Caco-2 (cell line): ENCODE measurements at regions not wholly inside any gene's neighbourhood (a gene's known extent, or its start where the extent isn't known, plus 50 kb on each side); places are given as distances from the start of the nearest gene placed in this dataset.
A peak's percentile ranks its signal among the peaks of the same experiment; 100 is the strongest.

Experiments used
- BruUV-seq: library from RNA; stranded (reverse); fragments of 400-500 nt; replicated peaks from 2 replicates; lab custom pipeline; 2021; lab: Mats Ljungman, UMichigan
- CTCF ChIA-PET: fragments of 300-600 bp; sonication (Branson Sonifier 250); formaldehyde crosslinking; loops from one replicate; lab custom pipeline; 2022; ENCODE audit warnings: antibody characterized with exemption; lab: Charles Lee
- POLR2A ChIA-PET: fragments of 300-600 bp; sonication (Branson Sonifier 250); formaldehyde crosslinking; loops from one replicate; lab custom pipeline; 2022; ENCODE audit warnings: antibody characterized with exemption; lab: Charles Lee
- DNase-seq, 2 experiments: peaks; one replicate each; pipeline versions ENCODE4 v3.0.0 to v3.0.0-alpha.2; 2020 to 2022
- H3K27me3 ChIP-seq: replicated peaks from 2 replicates; pipeline ENCODE4 v1.6.0; 2011; ENCODE audit warnings: low read length; ENCODE audit not compliant: control insufficient read depth, insufficient read depth
- H3K36me3 ChIP-seq: 2 replicates; pipeline ENCODE4 v1.5.1; 2011; ENCODE audit warnings: low read length; ENCODE audit not compliant: control insufficient read depth, insufficient read depth
- H3K4me1 ChIP-seq: fragments of 250-450 bp; sonication (Bioruptor Pico); 2 replicates; pipeline ENCODE4 v1.5.1; 2020; ENCODE audit warnings: mild to moderate bottlenecking
- H3K4me3 ChIP-seq: 2 replicates; pipeline ENCODE4 v1.5.1; 2011; ENCODE audit warnings: low read depth, mild to moderate bottlenecking, control low read depth, low read length
- H3K9me3 ChIP-seq: fragments of 250-450 bp; sonication (Bioruptor Pico); 2 replicates; pipeline ENCODE4 v1.5.1; 2020; ENCODE audit warnings: mild to moderate bottlenecking, moderate library complexity
- H3K27ac Mint-ChIP-seq: one replicate; pipeline ENCODE4 v1.8.0; 2022; ENCODE audit warnings: mixed read lengths; ENCODE audit not compliant: unreplicated experiment
- H3K27me3 Mint-ChIP-seq: one replicate; pipeline ENCODE4 v1.8.0; 2022; ENCODE audit warnings: mixed read lengths; ENCODE audit not compliant: insufficient read depth, unreplicated experiment
- H3K36me3 Mint-ChIP-seq: one replicate; pipeline ENCODE4 v1.8.0; 2022; ENCODE audit warnings: mild to moderate bottlenecking, mixed read lengths; ENCODE audit not compliant: insufficient read depth, unreplicated experiment
- H3K4me1 Mint-ChIP-seq: one replicate; pipeline ENCODE4 v1.8.0; 2022; ENCODE audit warnings: low read depth, mixed read lengths; ENCODE audit not compliant: unreplicated experiment
- H3K4me3 Mint-ChIP-seq: one replicate; pipeline ENCODE4 v1.8.0; 2022; ENCODE audit warnings: mild to moderate bottlenecking, moderate library complexity, mixed read lengths; ENCODE audit not compliant: unreplicated experiment
- H3K9me3 Mint-ChIP-seq: one replicate; pipeline ENCODE4 v1.8.0; 2022; ENCODE audit warnings: mixed read lengths; ENCODE audit not compliant: unreplicated experiment
- CTCF ChIP-seq, 2 experiments: fragments of 200-600 bp in 1 of 2; IDR thresholded peaks; 1 replicate in 1 of 2; 2 replicates in 1 of 2; pipeline versions ENCODE4 v1.5.1 to v1.8.0; 2011 to 2022; ENCODE audit warnings: antibody characterized with exemption in 1 of 2, control low read depth in 1 of 2, inconsistent platforms in 1 of 2, low read depth in 1 of 2, low read length in 1 of 2, mild to moderate bottlenecking in 1 of 2, moderate library complexity in 1 of 2; ENCODE audit not compliant: insufficient read depth in 1 of 2, severe bottlenecking in 1 of 2, unreplicated experiment in 1 of 2
- intact Hi-C: fragments of 100-400 bp; cut with micrococcal nuclease; formaldehyde crosslinking; loops from one replicate; pipeline ENCODE4 v1.10.0; 2022; ENCODE audit not compliant: unreplicated experiment

GRCh38 chr15:62895139-62895866, 147.2 kb upstream of the TPM1 start:
- POLR2A ChIA-PET, result interaction anchor here (0.6 to 1.1 kb wide), 3 partner anchors 11 to 700 kb away, joined by 3 to 10 read pairs (median 7); no protein-coding TSS in a partner anchor
- no peak for DNase-seq
- Mint-ChIP-seq H3K36me3 (peaks cover 14% of the 10 kb centered on the region), H3K27me3 (no peaks in the 10 kb centered on the region), H3K27ac (peak overlapping the region; percentile 53), H3K4me3 (peak overlapping the region; percentile 55), H3K4me1 (peaks cover 41% of the 10 kb centered on the region), H3K9me3 (no peaks in the 10 kb centered on the region)
- no TSS peak for BruUV-seq
- Histone ChIP-seq H3K36me3 (no peaks in the 10 kb centered on the region), H3K4me1 (peaks cover 48% of the 10 kb centered on the region), H3K4me3 (no peak overlapping the region), H3K9me3 (no peaks in the 10 kb centered on the region), H3K27me3 (no peaks in the 10 kb centered on the region)
- CTCF ChIA-PET, result interaction anchor here (1.5 kb wide), 1 partner anchor 152 kb away, joined by 5 read pairs; no protein-coding TSS in a partner anchor
- intact Hi-C loops, result loop anchor here (5.0 kb wide), 1 partner anchor 113 kb away; no protein-coding TSS in a partner anchor
- no peak for TF ChIP-seq CTCF (IDR thresholded peaks at IDR 0.05; ENCODE audit: insufficient read depth in 1 of 2, low read depth in 1 of 2, low read length in 1 of 2, severe bottlenecking in 1 of 2, unreplicated experiment in 1 of 2)

- no peak for DNase-seq
- no peak for TF ChIP-seq CTCF (IDR thresholded peaks at IDR 0.05; ENCODE audit: insufficient read depth in 1 of 2, low read depth in 1 of 2, low read length in 1 of 2, severe bottlenecking in 1 of 2, unreplicated experiment in 1 of 2)
- intact Hi-C loops, result loop anchor here (1.0 to 5.0 kb wide), 2 partner anchors 114 to 149 kb away; no protein-coding TSS in a partner anchor
- ChIA-PET POLR2A (interaction anchor here (1.1 kb wide), 1 partner anchor 45 kb away, joined by 3 read pairs; no protein-coding TSS in a partner anchor), CTCF (interaction anchor here (1.5 kb wide), 1 partner anchor 152 kb away, joined by 5 read pairs; no protein-coding TSS in a partner anchor)
- BruUV-seq, result no TSS peak
- Histone ChIP-seq H3K4me3 (no peak overlapping the region), H3K27me3 (no peaks in the 10 kb centered on the region), H3K4me1 (peaks cover 48% of the 10 kb centered on the region), H3K9me3 (no peaks in the 10 kb centered on the region), H3K36me3 (no peaks in the 10 kb centered on the region)
- peak overlapping the region; percentile 53 for H3K27ac Mint-ChIP-seq
- no peaks in the 10 kb centered on the region for H3K27me3 Mint-ChIP-seq
- peak overlapping the region; percentile 55 for H3K4me3 Mint-ChIP-seq
- peaks cover 14% of the 10 kb centered on the region for H3K36me3 Mint-ChIP-seq
- H3K4me1 Mint-ChIP-seq, result peaks cover 41% of the 10 kb centered on the region
- H3K9me3 Mint-ChIP-seq, result no peaks in the 10 kb centered on the region
Measured at GRCh38 chr15:62895905-62896316, 146.6 kb upstream of the TPM1 start.

GRCh38 chr15:62896380-62896866, 146.1 kb upstream of the TPM1 start:
- peak; percentile 52 to 60 for DNase-seq
- ChIA-PET CTCF (interaction anchor here (0.6 to 1.0 kb wide), 3 partner anchors 15 to 52 kb away, joined by 7 to 9 read pairs (median 8); no protein-coding TSS in a partner anchor), POLR2A (interaction anchor here (1.1 kb wide), 1 partner anchor 46 kb away, joined by 3 read pairs; no protein-coding TSS in a partner anchor)
- Mint-ChIP-seq H3K4me3 (peak overlapping the region; percentile 55), H3K4me1 (peaks cover 41% of the 10 kb centered on the region), H3K36me3 (peaks cover 14% of the 10 kb centered on the region), H3K27me3 (no peaks in the 10 kb centered on the region), H3K27ac (peak overlapping the region; percentile 53), H3K9me3 (no peaks in the 10 kb centered on the region)
- no peaks in the 10 kb centered on the region for H3K36me3 ChIP-seq
- H3K9me3 ChIP-seq, result no peaks in the 10 kb centered on the region
- intact Hi-C loops, result loop anchor here (1.0 to 5.0 kb wide), 2 partner anchors 114 to 149 kb away; no protein-coding TSS in a partner anchor
- peak in 1 of 2 experiments; percentile 0 for TF ChIP-seq CTCF (IDR thresholded peaks at IDR 0.05; ENCODE audit: insufficient read depth in 1 of 2, low read depth in 1 of 2, low read length in 1 of 2, severe bottlenecking in 1 of 2, unreplicated experiment in 1 of 2)
- no peaks in the 10 kb centered on the region for H3K27me3 ChIP-seq
- H3K4me3 ChIP-seq, result no peak overlapping the region
- BruUV-seq, result no TSS peak
- peaks cover 48% of the 10 kb centered on the region for H3K4me1 ChIP-seq
